Neural progenitor cell (in vitro differentiated cells): ENCODE measurements at regions not wholly inside any gene's neighbourhood (a gene's known extent, or its start where the extent isn't known, plus 50 kb on each side); places are given as distances from the start of the nearest gene placed in this dataset.

Experiments
- DNase-seq: peaks from one replicate; pipeline ENCODE4 v3.0.0-alpha.2; 2016; ENCODE audit warnings: low spot score
- H2AFZ ChIP-seq: fragments of 200-600 bp; sonication (generic); replicated peaks from 2 replicates; pipeline ENCODE4 v1.6.1; 2016; ENCODE audit warnings: antibody characterized with exemption
- H3F3A ChIP-seq: fragments of 200-600 bp; sonication (generic); 2 replicates; pipeline ENCODE4 v1.6.1; 2016; ENCODE audit warnings: antibody characterized with exemption, low read depth
- H3K27ac ChIP-seq: fragments of 200-600 bp; sonication (generic); 2 replicates; pipeline ENCODE4 v1.5.1; 2016; ENCODE audit warnings: mild to moderate bottlenecking
- H3K27me3 ChIP-seq: fragments of 200-600 bp; sonication (generic); 2 replicates; pipeline ENCODE4 v1.6.1; 2016; ENCODE audit warnings: mild to moderate bottlenecking, moderate library complexity
- H3K36me3 ChIP-seq: fragments of 200-600 bp; sonication (generic); 2 replicates; pipeline ENCODE4 v1.5.1; 2016
- H3K4me1 ChIP-seq: fragments of 200-600 bp; sonication (generic); 2 replicates; pipeline ENCODE4 v1.6.1; 2016; ENCODE audit warnings: mixed run types
- H3K4me2 ChIP-seq: fragments of 200-600 bp; sonication (generic); 2 replicates; pipeline ENCODE4 v1.6.1; 2016
- H3K4me3 ChIP-seq: fragments of 200-600 bp; sonication (generic); 2 replicates; pipeline ENCODE4 v1.5.1; 2016
- H3K79me2 ChIP-seq: fragments of 200-600 bp; sonication (generic); 2 replicates; pipeline ENCODE4 v1.6.1; 2016; ENCODE audit warnings: low read depth
- H3K9ac ChIP-seq: fragments of 200-600 bp; sonication (generic); 2 replicates; pipeline ENCODE4 v1.6.1; 2016
- H3K9me3 ChIP-seq: fragments of 200-600 bp; sonication (generic); 2 replicates; pipeline ENCODE4 v1.5.1; 2016; ENCODE audit warnings: low read depth
- H4K20me1 ChIP-seq: fragments of 200-600 bp; sonication (generic); 2 replicates; pipeline ENCODE4 v1.6.1; 2016; ENCODE audit warnings: low read depth
- H3K27ac Mint-ChIP-seq: 3 replicates; pipeline ENCODE4 v1.8.0; 2021; ENCODE audit warnings: mixed read lengths
- H3K27me3 Mint-ChIP-seq: 2 replicates; pipeline ENCODE4 v1.8.0; 2022; ENCODE audit warnings: low read depth, mild to moderate bottlenecking, inconsistent platforms, moderate library complexity, mixed read lengths; ENCODE audit not compliant: insufficient read depth
- H3K36me3 Mint-ChIP-seq: 3 replicates; pipeline ENCODE4 v1.8.0; 2021; ENCODE audit warnings: mixed read lengths
- H3K4me1 Mint-ChIP-seq: 3 replicates; pipeline ENCODE4 v1.8.0; 2021; ENCODE audit warnings: mixed read lengths
- H3K4me3 Mint-ChIP-seq: 3 replicates; pipeline ENCODE4 v1.8.0; 2021; ENCODE audit warnings: mild to moderate bottlenecking, moderate library complexity, mixed read lengths
- H3K9me3 Mint-ChIP-seq: 3 replicates; pipeline ENCODE4 v1.8.0; 2020; ENCODE audit warnings: mixed read lengths
- CTCF ChIP-seq: fragments of 200-600 bp; sonication (generic); IDR thresholded peaks from 2 replicates; pipeline ENCODE4 v1.5.1; 2017; ENCODE audit warnings: antibody characterized with exemption, mild to moderate bottlenecking
- EZH2 ChIP-seq: fragments of 200-600 bp; sonication (generic); IDR thresholded peaks from 2 replicates; pipeline ENCODE4 v1.6.1; 2017; ENCODE audit warnings: antibody characterized with exemption, mild to moderate bottlenecking, moderate library complexity
- EZH2phosphoT487 ChIP-seq: fragments of 200-600 bp; sonication (generic); IDR thresholded peaks from 2 replicates; pipeline ENCODE4 v1.6.1; 2017; ENCODE audit warnings: antibody characterized with exemption

- Histone ChIP-seq H3K9ac (no peak overlapping the region), H3K27me3 (no peaks in the 10 kb centered on the region), H3K4me3 (no peak overlapping the region), H4K20me1 (no peaks in the 10 kb centered on the region), H3K4me2 (no peak overlapping the region), H3K4me1 (no peaks in the 10 kb centered on the region), H3K36me3 (no peaks in the 10 kb centered on the region), H2AFZ (no peak overlapping the region), H3F3A (no peaks in the 10 kb centered on the region), H3K9me3 (no peaks in the 10 kb centered on the region), H3K79me2 (no peaks in the 10 kb centered on the region), H3K27ac (no peak overlapping the region)
- Mint-ChIP-seq H3K36me3 (peaks cover 2% of the 10 kb centered on the region), H3K4me3 (no peak overlapping the region), H3K27me3 (no peaks in the 10 kb centered on the region), H3K27ac (no peak overlapping the region), H3K4me1 (no peaks in the 10 kb centered on the region), H3K9me3 (peaks cover 2% of the 10 kb centered on the region)
- no peak for TF ChIP-seq EZH2
- TF ChIP-seq EZH2phosphoT487, result no peak
- no peak for TF ChIP-seq CTCF
- DNase-seq, result no peak
Observed at GRCh38 chr4:60846678-60847077, 353.4 kb upstream of the ADGRL3 start.

GRCh38 chr4:60847614-60848013 is 352.5 kb upstream of the ADGRL3 start:
- Histone ChIP-seq H3K4me2 (no peak overlapping the region), H3K9me3 (no peaks in the 10 kb centered on the region), H3F3A (no peaks in the 10 kb centered on the region), H4K20me1 (no peaks in the 10 kb centered on the region), H3K27ac (no peak overlapping the region), H3K36me3 (no peaks in the 10 kb centered on the region), H3K4me3 (no peak overlapping the region), H3K79me2 (no peaks in the 10 kb centered on the region), H3K4me1 (no peaks in the 10 kb centered on the region), H3K9ac (no peak overlapping the region), H3K27me3 (no peaks in the 10 kb centered on the region), H2AFZ (no peak overlapping the region)
- TF ChIP-seq EZH2 (no peak), CTCF (no peak), EZH2phosphoT487 (no peak)
- Mint-ChIP-seq H3K27me3 (no peaks in the 10 kb centered on the region), H3K27ac (no peak overlapping the region), H3K4me3 (no peak overlapping the region), H3K9me3 (peaks cover 11% of the 10 kb centered on the region), H3K36me3 (peaks cover 4% of the 10 kb centered on the region), H3K4me1 (no peaks in the 10 kb centered on the region)
- no peak for DNase-seq

GRCh38 chr4:60857130-60857753 is 342.9 kb upstream of the ADGRL3 start:
- H3K4me3 Mint-ChIP-seq, result no peak overlapping the region
- Histone ChIP-seq H3K9me3 (no peaks in the 10 kb centered on the region), H4K20me1 (no peaks in the 10 kb centered on the region), H2AFZ (no peak overlapping the region), H3K27me3 (no peaks in the 10 kb centered on the region), H3K4me1 (no peaks in the 10 kb centered on the region), H3K9ac (no peak overlapping the region), H3F3A (no peaks in the 10 kb centered on the region), H3K79me2 (no peaks in the 10 kb centered on the region), H3K36me3 (no peaks in the 10 kb centered on the region), H3K27ac (no peak overlapping the region), H3K4me3 (no peak overlapping the region), H3K4me2 (no peak overlapping the region)
- peaks cover 8% of the 10 kb centered on the region for H3K9me3 Mint-ChIP-seq
- no peaks in the 10 kb centered on the region for H3K36me3 Mint-ChIP-seq
- H3K27ac Mint-ChIP-seq, result no peak overlapping the region
- H3K27me3 Mint-ChIP-seq, result peaks cover 4% of the 10 kb centered on the region
- peaks cover 37% of the 10 kb centered on the region for H3K4me1 Mint-ChIP-seq
- DNase-seq, result no peak
- no peak for TF ChIP-seq EZH2
- no peak for TF ChIP-seq EZH2phosphoT487
- no peak for TF ChIP-seq CTCF
